Osteocyte (in vitro differentiated cells): ENCODE measurements at regions not wholly inside any gene's neighbourhood (a gene's known extent, or its start where the extent isn't known, plus 50 kb on each side); places are given as distances from the start of the nearest gene placed in this dataset.

Experiments
- DNase-seq: peaks from one replicate; pipeline ENCODE4 v3.0.0; 2021; ENCODE audit warnings: mixed read lengths; ENCODE audit not compliant: unreplicated experiment; ENCODE audit errors: extremely low spot score
- H3K27ac Mint-ChIP-seq: one replicate; pipeline ENCODE4 v1.8.0; 2021; ENCODE audit warnings: mild to moderate bottlenecking, mixed read lengths; ENCODE audit not compliant: unreplicated experiment
- H3K27me3 Mint-ChIP-seq: one replicate; pipeline ENCODE4 v1.8.0; 2021; ENCODE audit warnings: mixed read lengths; ENCODE audit not compliant: unreplicated experiment
- H3K36me3 Mint-ChIP-seq: one replicate; pipeline ENCODE4 v1.8.0; 2021; ENCODE audit warnings: mixed read lengths; ENCODE audit not compliant: unreplicated experiment
- H3K4me1 Mint-ChIP-seq: one replicate; pipeline ENCODE4 v1.8.0; 2021; ENCODE audit warnings: mixed read lengths; ENCODE audit not compliant: unreplicated experiment
- H3K4me3 Mint-ChIP-seq: one replicate; pipeline ENCODE4 v1.8.0; 2021; ENCODE audit warnings: mild to moderate bottlenecking, moderate library complexity, mixed read lengths; ENCODE audit not compliant: unreplicated experiment
- H3K9me3 Mint-ChIP-seq: one replicate; pipeline ENCODE4 v1.8.0; 2021; ENCODE audit warnings: mixed read lengths; ENCODE audit not compliant: unreplicated experiment
- CTCF ChIP-seq: fragments of 200-600 bp; sonication (generic); IDR thresholded peaks from 2 replicates; pipeline ENCODE4 v1.5.0; 2021; ENCODE audit warnings: antibody characterized with exemption, mild to moderate bottlenecking, moderate library complexity

GRCh38 chr15:26372706-26373105 is 400.2 kb downstream of the GABRB3 start:
- DNase-seq = no peak
- no peak overlapping the region for H3K4me3 Mint-ChIP-seq
- H3K9me3 Mint-ChIP-seq = peaks cover 45% of the 10 kb centered on the region
- H3K27me3 Mint-ChIP-seq = no peaks in the 10 kb centered on the region
- no peaks in the 10 kb centered on the region for H3K36me3 Mint-ChIP-seq
- TF ChIP-seq CTCF = no peak
- no peak overlapping the region for H3K27ac Mint-ChIP-seq
- no peaks in the 10 kb centered on the region for H3K4me1 Mint-ChIP-seq

- Mint-ChIP-seq H3K36me3 (no peaks in the 10 kb centered on the region), H3K4me1 (no peaks in the 10 kb centered on the region), H3K9me3 (peaks cover 26% of the 10 kb centered on the region), H3K4me3 (no peak overlapping the region), H3K27ac (no peak overlapping the region), H3K27me3 (no peaks in the 10 kb centered on the region)
- TF ChIP-seq CTCF = no peak
- no peak for DNase-seq
Measured at GRCh38 chr15:26365077-26365476, 407.8 kb downstream of the GABRB3 start.

GRCh38 chr15:26359855-26360254 is 413.0 kb downstream of the GABRB3 start:
- Mint-ChIP-seq H3K4me1 (no peaks in the 10 kb centered on the region), H3K9me3 (peaks cover 17% of the 10 kb centered on the region), H3K27me3 (no peaks in the 10 kb centered on the region), H3K36me3 (no peaks in the 10 kb centered on the region), H3K4me3 (no peak overlapping the region), H3K27ac (no peak overlapping the region)
- DNase-seq = no peak
- TF ChIP-seq CTCF = no peak

- H3K27me3 Mint-ChIP-seq = no peaks in the 10 kb centered on the region
- H3K9me3 Mint-ChIP-seq = peaks cover 16% of the 10 kb centered on the region
- TF ChIP-seq CTCF = no peak
Measured at GRCh38 chr15:26358708-26359107, 414.2 kb downstream of the GABRB3 start.

GRCh38 chr15:26357653-26358052 is 415.2 kb downstream of the GABRB3 start:
- Mint-ChIP-seq H3K27me3 (no peaks in the 10 kb centered on the region), H3K27ac (no peak overlapping the region), H3K36me3 (no peaks in the 10 kb centered on the region), H3K9me3 (peaks cover 12% of the 10 kb centered on the region), H3K4me1 (no peaks in the 10 kb centered on the region), H3K4me3 (no peak overlapping the region)
- TF ChIP-seq CTCF = no peak
- no peak for DNase-seq

More at GRCh38 chr15:26358708-26359107, 414.2 kb downstream of the GABRB3 start:
- Mint-ChIP-seq H3K36me3 (no peaks in the 10 kb centered on the region), H3K27ac (no peak overlapping the region), H3K4me3 (no peak overlapping the region), H3K4me1 (no peaks in the 10 kb centered on the region)
- DNase-seq = no peak
